ENCODE measurements at regions not wholly inside any gene's neighbourhood (a gene's known extent, or its start where the extent isn't known, plus 50 kb on each side); places are given as distances from the start of the nearest gene placed in this dataset.
"Not testable (repeated sequence)": the region's sequence is repeated elsewhere in the genome, so short reads cannot be mapped to it uniquely, and the experiment has no call there.

DNA sequence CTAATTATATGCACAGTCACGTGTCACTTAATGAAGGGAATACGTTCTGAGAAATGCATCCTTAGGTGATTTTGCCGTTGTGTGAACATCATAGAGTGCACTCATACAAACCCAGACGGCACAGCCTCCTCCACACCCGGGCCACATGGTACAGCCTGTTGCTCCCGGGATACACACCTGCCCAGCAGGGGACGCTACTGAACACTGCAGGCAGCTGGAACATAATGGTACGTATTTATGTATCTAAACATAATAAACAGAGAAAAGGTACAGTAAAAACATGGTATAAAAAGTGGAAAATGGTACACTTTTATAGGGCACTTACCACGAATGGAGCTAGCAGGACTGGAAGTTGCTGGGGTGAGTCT lies 752.3 kb upstream of the TPTE start:
- 27% methylated on average over 9 of the region's 9 CpGs for WGBS (ENCODE audit: insufficient coverage, low coverage, missing lambda C conversion rate)
- TF ChIP-seq, protein P1, sequence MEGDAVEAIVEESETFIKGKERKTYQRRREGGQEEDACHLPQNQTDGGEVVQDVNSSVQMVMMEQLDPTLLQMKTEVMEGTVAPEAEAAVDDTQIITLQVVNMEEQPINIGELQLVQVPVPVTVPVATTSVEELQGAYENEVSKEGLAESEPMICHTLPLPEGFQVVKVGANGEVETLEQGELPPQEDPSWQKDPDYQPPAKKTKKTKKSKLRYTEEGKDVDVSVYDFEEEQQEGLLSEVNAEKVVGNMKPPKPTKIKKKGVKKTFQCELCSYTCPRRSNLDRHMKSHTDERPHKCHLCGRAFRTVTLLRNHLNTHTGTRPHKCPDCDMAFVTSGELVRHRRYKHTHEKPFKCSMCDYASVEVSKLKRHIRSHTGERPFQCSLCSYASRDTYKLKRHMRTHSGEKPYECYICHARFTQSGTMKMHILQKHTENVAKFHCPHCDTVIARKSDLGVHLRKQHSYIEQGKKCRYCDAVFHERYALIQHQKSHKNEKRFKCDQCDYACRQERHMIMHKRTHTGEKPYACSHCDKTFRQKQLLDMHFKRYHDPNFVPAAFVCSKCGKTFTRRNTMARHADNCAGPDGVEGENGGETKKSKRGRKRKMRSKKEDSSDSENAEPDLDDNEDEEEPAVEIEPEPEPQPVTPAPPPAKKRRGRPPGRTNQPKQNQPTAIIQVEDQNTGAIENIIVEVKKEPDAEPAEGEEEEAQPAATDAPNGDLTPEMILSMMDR (IDR thresholded peaks at IDR 0.05 in 2 of 3, conservative IDR thresholded peaks at IDR 0.05 in 1 of 3; ENCODE audit: insufficient read depth in 2 of 3, low read depth in 1 of 3, low read length in 3 of 3), result peak in 2 of 3 experiments; percentile 16 to 51; a peak in 2 of 6 replicates
- in situ Hi-C loops (cut with MboI); H3K9me1 ChIP-seq (ENCODE audit: control insufficient read depth, insufficient read depth, low read length); H2AFZ ChIP-seq (ENCODE audit: low read depth, low read length); FAIRE-seq; intact Hi-C loops (cut with micrococcal nuclease); ATAC-seq; H3K27ac ChIP-seq (ENCODE audit: extremely low read depth, low read depth, low read length); H3K36me3 ChIP-seq (ENCODE audit: control insufficient read depth, insufficient read depth, low read length); H3K79me2 ChIP-seq (ENCODE audit: control insufficient read depth, insufficient read depth, low read length); H3K9ac ChIP-seq (ENCODE audit: insufficient read depth in 1 of 2, low read depth in 2 of 2, low read length in 2 of 2); CTCF ChIA-PET (ENCODE audit: low intra/inter-chr PET ratio); H4K20me1 ChIP-seq (replicated peaks; ENCODE audit: control insufficient read depth, insufficient read depth, low read length); H3K27me3 ChIP-seq (ENCODE audit: control insufficient read depth in 2 of 2, insufficient read depth in 2 of 2, low read length in 2 of 2); H3K4me2 ChIP-seq (ENCODE audit: insufficient read depth, low read length); BruUV-seq (replicated peaks); H3K9me3 ChIP-seq (replicated peaks; ENCODE audit: control insufficient read depth, insufficient read depth, low read depth, low read length); POLR2A ChIA-PET; DNase-seq (ENCODE audit: extremely low read depth in 1 of 4, low spot score in 3 of 4); H3K4me3 ChIP-seq: not testable (repeated sequence)
- peaks cover 0 to 14% of the 10 kb centered on the region in 2 experiments; a peak in 3 of 5 replicates for H3K4me1 ChIP-seq (replicated peaks in 1 of 2; ENCODE audit: control insufficient read depth in 2 of 2, insufficient read depth in 2 of 2, low read length in 2 of 2)

DNA sequence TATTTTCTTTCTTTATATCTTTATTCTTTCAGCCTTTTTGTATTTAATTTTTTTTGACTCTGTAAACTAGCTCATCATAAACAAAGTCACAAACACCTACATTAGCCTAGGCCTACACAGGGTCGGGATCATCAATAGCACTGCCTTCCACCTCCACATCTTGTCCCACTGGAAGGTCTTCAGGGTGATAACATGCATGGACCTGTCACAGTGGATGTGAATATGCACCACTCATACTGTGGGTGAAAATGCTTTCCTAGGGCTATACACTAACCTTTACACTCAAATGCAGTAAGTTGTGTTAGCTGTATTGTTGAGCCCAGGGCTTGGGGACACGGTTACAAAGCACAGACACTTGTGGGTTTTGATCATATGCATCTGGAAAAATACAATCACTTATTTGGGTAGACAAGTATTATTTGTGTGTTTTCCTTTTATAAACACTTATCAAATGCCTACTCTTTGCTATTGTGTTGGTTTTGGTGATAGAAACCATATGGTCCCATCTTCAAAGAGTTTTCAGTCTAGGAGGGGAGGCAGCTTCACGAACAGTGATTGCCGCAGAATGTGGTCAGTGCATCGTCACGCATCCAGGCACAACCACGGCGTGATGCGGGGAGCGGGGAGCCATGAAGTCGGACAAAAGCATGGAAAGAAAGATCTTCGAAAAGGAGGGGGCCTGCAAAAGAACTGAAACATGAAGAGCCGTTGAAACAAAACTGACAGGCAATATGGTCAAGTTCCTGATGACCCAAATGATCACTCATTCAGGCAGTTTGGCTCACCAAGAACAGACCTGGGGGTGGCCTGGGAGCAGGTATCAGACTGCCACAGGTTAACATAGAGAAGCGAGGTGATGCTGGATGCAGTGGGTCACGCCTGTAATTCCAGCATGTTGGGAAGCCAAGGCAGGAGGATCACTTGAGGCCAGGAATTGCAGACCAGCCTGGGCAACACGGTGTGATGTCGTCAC lies 751.4 kb upstream of the TPTE start:
- H3K36me3 ChIP-seq (ENCODE audit: control insufficient read depth, insufficient read depth, low read length); H3K27me3 ChIP-seq (ENCODE audit: control insufficient read depth in 2 of 2, insufficient read depth in 2 of 2, low read length in 2 of 2); FAIRE-seq; in situ Hi-C loops (cut with MboI); H4K20me1 ChIP-seq (replicated peaks; ENCODE audit: control insufficient read depth, insufficient read depth, low read length); H3K4me2 ChIP-seq (ENCODE audit: insufficient read depth, low read length); POLR2A ChIA-PET; CTCF ChIA-PET (ENCODE audit: low intra/inter-chr PET ratio); BruUV-seq (replicated peaks); H2AFZ ChIP-seq (ENCODE audit: low read depth, low read length); H3K4me3 ChIP-seq; intact Hi-C loops (cut with micrococcal nuclease); H3K9me1 ChIP-seq (ENCODE audit: control insufficient read depth, insufficient read depth, low read length); H3K9me3 ChIP-seq (replicated peaks; ENCODE audit: control insufficient read depth, insufficient read depth, low read depth, low read length); ATAC-seq; H3K9ac ChIP-seq (ENCODE audit: insufficient read depth in 1 of 2, low read depth in 2 of 2, low read length in 2 of 2); H3K79me2 ChIP-seq (ENCODE audit: control insufficient read depth, insufficient read depth, low read length); H3K27ac ChIP-seq (ENCODE audit: extremely low read depth, low read depth, low read length); DNase-seq (ENCODE audit: extremely low read depth in 1 of 4, low spot score in 3 of 4): not testable (repeated sequence)
- 16% methylated on average over 17 of the region's 17 CpGs for WGBS (ENCODE audit: insufficient coverage, low coverage, missing lambda C conversion rate)
- H3K4me1 ChIP-seq (replicated peaks in 1 of 2; ENCODE audit: control insufficient read depth in 2 of 2, insufficient read depth in 2 of 2, low read length in 2 of 2), result peaks cover 0 to 14% of the 10 kb centered on the region in 2 experiments; a peak in 3 of 5 replicates

DNA sequence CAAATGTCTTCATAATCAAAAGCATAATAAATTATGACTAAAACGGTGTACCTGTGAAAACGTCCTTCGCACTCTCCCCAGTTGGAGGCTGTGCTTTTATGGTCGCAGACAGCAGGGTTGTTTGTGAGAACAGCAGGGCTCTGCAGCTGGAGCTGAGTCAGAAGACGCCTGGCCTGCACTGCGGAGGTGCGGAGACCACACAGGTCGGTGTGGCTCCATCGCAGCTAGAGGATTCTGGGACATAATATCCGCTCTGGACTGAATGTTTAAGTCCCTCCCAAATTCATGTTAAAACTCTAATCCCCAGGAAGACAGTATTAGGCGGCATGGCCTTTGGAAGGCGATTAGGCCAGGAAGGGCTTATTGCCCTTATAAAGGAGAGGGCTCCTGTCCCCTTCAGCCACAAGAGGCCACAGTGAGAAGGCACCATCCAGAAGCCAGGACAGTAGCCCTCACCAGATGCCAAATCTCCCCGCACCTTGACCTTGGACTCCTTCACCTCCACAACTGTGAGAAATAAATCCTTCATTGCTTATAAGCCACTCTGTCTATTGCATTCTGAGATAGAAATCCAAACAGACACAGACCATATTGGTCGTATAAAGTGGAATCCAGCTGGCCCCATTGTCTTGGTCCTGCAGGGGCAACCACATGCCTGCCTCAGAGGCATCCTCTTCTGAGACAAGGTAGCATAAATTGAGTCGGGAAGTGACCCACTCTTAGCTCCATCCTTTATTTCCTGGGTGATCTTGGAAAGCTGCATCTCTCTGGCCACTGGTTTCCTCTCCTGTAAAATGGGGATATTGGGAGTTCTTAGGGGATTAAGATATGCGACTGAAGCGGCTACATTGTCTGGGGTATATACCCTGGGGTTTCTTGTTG lies 749.7 kb upstream of the TPTE start:
- H3K4me3 ChIP-seq, POLR2A ChIA-PET: not testable (repeated sequence)
- 9% methylated on average over 17 of the region's 17 CpGs for WGBS (ENCODE audit: insufficient coverage, low coverage, missing lambda C conversion rate)

More for the DNA sequence above, 749.7 kb upstream of the TPTE start:
- H3K9ac ChIP-seq (ENCODE audit: insufficient read depth in 1 of 2, low read depth in 2 of 2, low read length in 2 of 2); DNase-seq (ENCODE audit: extremely low read depth in 1 of 4, low spot score in 3 of 4); FAIRE-seq; H3K4me2 ChIP-seq (ENCODE audit: insufficient read depth, low read length); ATAC-seq; H3K79me2 ChIP-seq (ENCODE audit: control insufficient read depth, insufficient read depth, low read length); H3K27ac ChIP-seq (ENCODE audit: extremely low read depth, low read depth, low read length); H3K27me3 ChIP-seq (ENCODE audit: control insufficient read depth in 2 of 2, insufficient read depth in 2 of 2, low read length in 2 of 2); H2AFZ ChIP-seq (ENCODE audit: low read depth, low read length); H3K9me3 ChIP-seq (replicated peaks; ENCODE audit: control insufficient read depth, insufficient read depth, low read depth, low read length); H3K9me1 ChIP-seq (ENCODE audit: control insufficient read depth, insufficient read depth, low read length); in situ Hi-C loops (cut with MboI); BruUV-seq (replicated peaks); intact Hi-C loops (cut with micrococcal nuclease); H3K36me3 ChIP-seq (ENCODE audit: control insufficient read depth, insufficient read depth, low read length); CTCF ChIA-PET (ENCODE audit: low intra/inter-chr PET ratio); H4K20me1 ChIP-seq (replicated peaks; ENCODE audit: control insufficient read depth, insufficient read depth, low read length): not testable (repeated sequence)
- peaks cover 0 to 14% of the 10 kb centered on the region in 2 experiments; a peak in 3 of 5 replicates for H3K4me1 ChIP-seq (replicated peaks in 1 of 2; ENCODE audit: control insufficient read depth in 2 of 2, insufficient read depth in 2 of 2, low read length in 2 of 2)
